GM10266 (cell line): ENCODE measurements at regions not wholly inside any gene's neighbourhood (a gene's known extent, or its start where the extent isn't known, plus 50 kb on each side); places are given as distances from the start of the nearest gene placed in this dataset.

ENCODE experiments used
- DNase-seq: peaks from one replicate; pipeline ENCODE4 v3.0.0; 2012; ENCODE audit errors: extremely low spot score
- CTCF ChIP-seq: IDR thresholded peaks from 2 replicates; pipeline ENCODE4 v1.5.1; 2012; ENCODE audit warnings: mild to moderate bottlenecking, low read depth; ENCODE audit not compliant: control insufficient read depth, insufficient read depth; ENCODE audit errors: missing control alignments

GRCh38 chr2:239638376-239638775 lies 237.6 kb upstream of the HDAC4 start:
- TF ChIP-seq CTCF: no peak
- no peak for DNase-seq

GRCh38 chr2:239636808-239637207 lies 236.0 kb upstream of the HDAC4 start:
- DNase-seq: no peak
- no peak for TF ChIP-seq CTCF

- no peak for TF ChIP-seq CTCF
Measured at GRCh38 chr2:239634769-239635168, 233.9 kb upstream of the HDAC4 start.

GRCh38 chr2:239630618-239631286 lies 229.9 kb upstream of the HDAC4 start:
- TF ChIP-seq CTCF: no peak

More at GRCh38 chr2:239634769-239635168, 233.9 kb upstream of the HDAC4 start:
- DNase-seq: no peak

GRCh38 chr2:239629926-239630617 lies 229.3 kb upstream of the HDAC4 start:
- no peak for DNase-seq
- no peak for TF ChIP-seq CTCF

More at GRCh38 chr2:239630618-239631286, 229.9 kb upstream of the HDAC4 start:
- DNase-seq: no peak

GRCh38 chr2:239626961-239627592 lies 226.3 kb upstream of the HDAC4 start:
- no peak for TF ChIP-seq CTCF
- no peak for DNase-seq
